ENCODE measurements at regions not wholly inside any gene's neighbourhood (a gene's known extent, or its start where the extent isn't known, plus 50 kb on each side); places are given as distances from the start of the nearest gene placed in this dataset.

DNA sequence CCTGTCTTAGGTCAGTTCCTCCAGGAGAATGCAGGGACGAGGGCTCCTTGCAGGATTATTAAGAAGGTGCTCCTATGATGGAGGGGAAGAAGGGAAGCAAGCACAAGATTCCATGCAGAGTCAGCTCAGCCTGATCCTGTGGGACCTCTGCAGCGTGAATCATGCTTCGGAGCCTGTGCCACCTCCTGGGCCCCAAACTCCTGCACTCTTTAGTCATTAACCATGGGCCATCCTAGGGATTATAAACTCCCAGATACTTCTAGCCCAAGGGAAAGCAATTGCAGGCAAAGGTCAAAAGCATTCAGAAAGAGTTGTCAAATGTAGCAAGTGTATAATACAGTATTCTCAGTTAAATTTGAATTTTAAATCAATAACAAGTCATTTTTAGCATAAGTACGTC lies 208.7 kb upstream of the PMEPA1 start:
- POLR2A ChIA-PET, result no interaction called here
- no peak overlapping the region for H3K27ac ChIP-seq (ENCODE audit: low read depth, low read length)

More for the DNA sequence above, 208.7 kb upstream of the PMEPA1 start:
- CTCF ChIA-PET, result no interaction called here
- no peaks in the 10 kb centered on the region for H3K79me2 ChIP-seq (ENCODE audit: insufficient read depth, low read length)
- H3K4me1 ChIP-seq (ENCODE audit: control insufficient read depth in 1 of 2, insufficient read depth in 2 of 2, low read length in 2 of 2), result no peaks in the 10 kb centered on the region
- no peak overlapping the region for H3K4me3 ChIP-seq (replicated peaks in 1 of 2; ENCODE audit: low read depth in 1 of 2, low read length in 2 of 2)
- no peak for DNase-seq (ENCODE audit: low read depth, low spot score)
- H4K20me1 ChIP-seq (ENCODE audit: insufficient read depth), result no peaks in the 10 kb centered on the region
- no peak overlapping the region for H3K9ac ChIP-seq (ENCODE audit: low read length)
- TF ChIP-seq TCF7L2 (IDR thresholded peaks at IDR 0.05; ENCODE audit: borderline replicate concordance, extremely low read depth, insufficient read depth, insufficient read length), result no peak
- no peak for TF ChIP-seq SP1 (IDR thresholded peaks at IDR 0.05; ENCODE audit: low read depth)
- TF ChIP-seq EGR1 (IDR thresholded peaks at IDR 0.05; ENCODE audit: low read depth), result no peak
- TF ChIP-seq SIN3A (IDR thresholded peaks at IDR 0.05; ENCODE audit: low read depth), result no peak
- TF ChIP-seq CBX3 (IDR thresholded peaks at IDR 0.05; ENCODE audit: low read depth), result no peak
- no peak for TF ChIP-seq ZFX (IDR thresholded peaks at IDR 0.05)
- TF ChIP-seq POLR2AphosphoS5 (IDR thresholded peaks at IDR 0.05; ENCODE audit: low read depth, low read length), result no peak
- no peak for TF ChIP-seq EZH2phosphoT487 (IDR thresholded peaks at IDR 0.05; ENCODE audit: borderline replicate concordance)
- TF ChIP-seq FOSL1 (IDR thresholded peaks at IDR 0.05; ENCODE audit: low read depth), result no peak
- no peak for TF ChIP-seq SRF (IDR thresholded peaks at IDR 0.05; ENCODE audit: low read depth)
- TF ChIP-seq, protein P1, sequence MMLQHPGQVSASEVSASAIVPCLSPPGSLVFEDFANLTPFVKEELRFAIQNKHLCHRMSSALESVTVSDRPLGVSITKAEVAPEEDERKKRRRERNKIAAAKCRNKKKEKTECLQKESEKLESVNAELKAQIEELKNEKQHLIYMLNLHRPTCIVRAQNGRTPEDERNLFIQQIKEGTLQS (IDR thresholded peaks at IDR 0.05), result no peak
- no peak for TF ChIP-seq EZH2 (IDR thresholded peaks at IDR 0.05)
- TF ChIP-seq, protein P2, sequence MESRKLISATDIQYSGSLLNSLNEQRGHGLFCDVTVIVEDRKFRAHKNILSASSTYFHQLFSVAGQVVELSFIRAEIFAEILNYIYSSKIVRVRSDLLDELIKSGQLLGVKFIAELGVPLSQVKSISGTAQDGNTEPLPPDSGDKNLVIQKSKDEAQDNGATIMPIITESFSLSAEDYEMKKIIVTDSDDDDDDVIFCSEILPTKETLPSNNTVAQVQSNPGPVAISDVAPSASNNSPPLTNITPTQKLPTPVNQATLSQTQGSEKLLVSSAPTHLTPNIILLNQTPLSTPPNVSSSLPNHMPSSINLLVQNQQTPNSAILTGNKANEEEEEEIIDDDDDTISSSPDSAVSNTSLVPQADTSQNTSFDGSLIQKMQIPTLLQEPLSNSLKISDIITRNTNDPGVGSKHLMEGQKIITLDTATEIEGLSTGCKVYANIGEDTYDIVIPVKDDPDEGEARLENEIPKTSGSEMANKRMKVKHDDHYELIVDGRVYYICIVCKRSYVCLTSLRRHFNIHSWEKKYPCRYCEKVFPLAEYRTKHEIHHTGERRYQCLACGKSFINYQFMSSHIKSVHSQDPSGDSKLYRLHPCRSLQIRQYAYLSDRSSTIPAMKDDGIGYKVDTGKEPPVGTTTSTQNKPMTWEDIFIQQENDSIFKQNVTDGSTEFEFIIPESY (IDR thresholded peaks at IDR 0.05; ENCODE audit: extremely low read depth, insufficient replicate concordance, low read length), result no peak
- TF ChIP-seq, protein P3, sequence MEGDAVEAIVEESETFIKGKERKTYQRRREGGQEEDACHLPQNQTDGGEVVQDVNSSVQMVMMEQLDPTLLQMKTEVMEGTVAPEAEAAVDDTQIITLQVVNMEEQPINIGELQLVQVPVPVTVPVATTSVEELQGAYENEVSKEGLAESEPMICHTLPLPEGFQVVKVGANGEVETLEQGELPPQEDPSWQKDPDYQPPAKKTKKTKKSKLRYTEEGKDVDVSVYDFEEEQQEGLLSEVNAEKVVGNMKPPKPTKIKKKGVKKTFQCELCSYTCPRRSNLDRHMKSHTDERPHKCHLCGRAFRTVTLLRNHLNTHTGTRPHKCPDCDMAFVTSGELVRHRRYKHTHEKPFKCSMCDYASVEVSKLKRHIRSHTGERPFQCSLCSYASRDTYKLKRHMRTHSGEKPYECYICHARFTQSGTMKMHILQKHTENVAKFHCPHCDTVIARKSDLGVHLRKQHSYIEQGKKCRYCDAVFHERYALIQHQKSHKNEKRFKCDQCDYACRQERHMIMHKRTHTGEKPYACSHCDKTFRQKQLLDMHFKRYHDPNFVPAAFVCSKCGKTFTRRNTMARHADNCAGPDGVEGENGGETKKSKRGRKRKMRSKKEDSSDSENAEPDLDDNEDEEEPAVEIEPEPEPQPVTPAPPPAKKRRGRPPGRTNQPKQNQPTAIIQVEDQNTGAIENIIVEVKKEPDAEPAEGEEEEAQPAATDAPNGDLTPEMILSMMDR (IDR thresholded peaks at IDR 0.05 in 2 of 3, conservative IDR thresholded peaks at IDR 0.05 in 1 of 3; ENCODE audit: borderline replicate concordance in 1 of 3, insufficient read depth in 1 of 3, low read depth in 2 of 3, low read length in 2 of 3), result no peak
- TF ChIP-seq, protein P4, sequence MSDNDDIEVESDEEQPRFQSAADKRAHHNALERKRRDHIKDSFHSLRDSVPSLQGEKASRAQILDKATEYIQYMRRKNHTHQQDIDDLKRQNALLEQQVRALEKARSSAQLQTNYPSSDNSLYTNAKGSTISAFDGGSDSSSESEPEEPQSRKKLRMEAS (IDR thresholded peaks at IDR 0.05), result no peak
- no peak for TF ChIP-seq POLR2A (IDR thresholded peaks at IDR 0.05; ENCODE audit: borderline replicate concordance, extremely low read depth, insufficient read depth, insufficient read length)
- RAD21 ChIA-PET (ENCODE audit: low non-redundant PET in 1 of 2, low total read pairs in 2 of 2, uncharacterized antibody in 2 of 2, unreplicated experiment in 2 of 2), result no interaction called here
- no peak overlapping the region for H2AFZ ChIP-seq (ENCODE audit: low read depth, low read length, poor library complexity, severe bottlenecking)
- H3K9me3 ChIP-seq (ENCODE audit: control insufficient read depth in 1 of 2, insufficient read depth in 1 of 2, low read depth in 1 of 2, low read length in 2 of 2), result no peaks in the 10 kb centered on the region
- intact Hi-C loops (cut with micrococcal nuclease), result no loop called here
- ATAC-seq, result no peak
- H3K9me2 ChIP-seq (ENCODE audit: insufficient read depth), result no peaks in the 10 kb centered on the region
- H3K27me3 ChIP-seq (ENCODE audit: insufficient read depth, low read length), result peaks cover 43% of the 10 kb centered on the region
- H3K36me3 ChIP-seq (ENCODE audit: control insufficient read depth in 1 of 2, insufficient read depth in 2 of 2, low read length in 2 of 2), result no peaks in the 10 kb centered on the region
- BruUV-seq (replicated peaks), result no TSS peak
- no peak overlapping the region for H3K4me2 ChIP-seq (ENCODE audit: low read length)

Measured in HCT116 (cell line).